NB4 (cell line): ENCODE measurements at regions not wholly inside any gene's neighbourhood (a gene's known extent, or its start where the extent isn't known, plus 50 kb on each side); places are given as distances from the start of the nearest gene placed in this dataset.

Source experiments
- DNase-seq: peaks from one replicate; pipeline ENCODE4 v3.0.0; 2010; ENCODE audit warnings: low read depth
- H3K4me3 ChIP-seq: one replicate; pipeline ENCODE4 v1.5.1; 2011; ENCODE audit warnings: mild to moderate bottlenecking, low read depth, low read length, moderate library complexity
- MYC ChIP-seq: IDR thresholded peaks from 2 replicates; pipeline ENCODE4 v1.6.1; 2011; ENCODE audit warnings: low read depth, low read length
- POLR2A ChIP-seq: IDR thresholded peaks from 2 replicates; pipeline ENCODE4 v1.6.1; 2011; ENCODE audit warnings: mild to moderate bottlenecking; ENCODE audit not compliant: insufficient read length; ENCODE audit errors: extremely low read depth
- TF ChIP-seq, protein P1 (sequence below): IDR thresholded peaks from 2 replicates; pipeline ENCODE4 v1.6.1; 2011; ENCODE audit warnings: low read depth, low read length
- TF ChIP-seq, protein P2 (sequence below): IDR thresholded peaks from one replicate; pipeline ENCODE4 v1.5.1; 2012; ENCODE audit warnings: low read depth, low read length

DNA sequence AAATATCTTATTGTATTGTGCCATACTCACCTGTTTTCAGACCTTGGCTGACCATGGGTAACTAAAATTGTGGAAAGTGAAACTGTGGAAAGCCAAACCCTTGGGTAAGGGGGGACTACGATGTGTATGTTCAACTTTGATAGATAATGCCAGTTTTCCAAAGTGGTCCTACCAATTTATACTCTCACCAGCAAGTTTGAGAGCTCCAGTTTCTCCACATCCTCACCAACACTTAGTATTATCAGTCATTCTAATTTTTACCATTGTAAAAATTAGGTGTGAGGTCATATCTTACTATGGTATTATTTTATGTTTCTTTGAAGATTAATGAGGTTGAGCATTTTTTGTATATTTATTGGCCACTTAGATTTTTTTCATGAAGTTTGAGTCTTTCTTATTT, 346.9 kb upstream of the PODXL start:
- no peak overlapping the region for H3K4me3 ChIP-seq
- TF ChIP-seq MYC (no peak), POLR2A (no peak)
- TF ChIP-seq, protein P1, sequence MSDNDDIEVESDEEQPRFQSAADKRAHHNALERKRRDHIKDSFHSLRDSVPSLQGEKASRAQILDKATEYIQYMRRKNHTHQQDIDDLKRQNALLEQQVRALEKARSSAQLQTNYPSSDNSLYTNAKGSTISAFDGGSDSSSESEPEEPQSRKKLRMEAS, result no peak
- TF ChIP-seq, protein P2, sequence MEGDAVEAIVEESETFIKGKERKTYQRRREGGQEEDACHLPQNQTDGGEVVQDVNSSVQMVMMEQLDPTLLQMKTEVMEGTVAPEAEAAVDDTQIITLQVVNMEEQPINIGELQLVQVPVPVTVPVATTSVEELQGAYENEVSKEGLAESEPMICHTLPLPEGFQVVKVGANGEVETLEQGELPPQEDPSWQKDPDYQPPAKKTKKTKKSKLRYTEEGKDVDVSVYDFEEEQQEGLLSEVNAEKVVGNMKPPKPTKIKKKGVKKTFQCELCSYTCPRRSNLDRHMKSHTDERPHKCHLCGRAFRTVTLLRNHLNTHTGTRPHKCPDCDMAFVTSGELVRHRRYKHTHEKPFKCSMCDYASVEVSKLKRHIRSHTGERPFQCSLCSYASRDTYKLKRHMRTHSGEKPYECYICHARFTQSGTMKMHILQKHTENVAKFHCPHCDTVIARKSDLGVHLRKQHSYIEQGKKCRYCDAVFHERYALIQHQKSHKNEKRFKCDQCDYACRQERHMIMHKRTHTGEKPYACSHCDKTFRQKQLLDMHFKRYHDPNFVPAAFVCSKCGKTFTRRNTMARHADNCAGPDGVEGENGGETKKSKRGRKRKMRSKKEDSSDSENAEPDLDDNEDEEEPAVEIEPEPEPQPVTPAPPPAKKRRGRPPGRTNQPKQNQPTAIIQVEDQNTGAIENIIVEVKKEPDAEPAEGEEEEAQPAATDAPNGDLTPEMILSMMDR, result no peak
- DNase-seq, result no peak

DNA sequence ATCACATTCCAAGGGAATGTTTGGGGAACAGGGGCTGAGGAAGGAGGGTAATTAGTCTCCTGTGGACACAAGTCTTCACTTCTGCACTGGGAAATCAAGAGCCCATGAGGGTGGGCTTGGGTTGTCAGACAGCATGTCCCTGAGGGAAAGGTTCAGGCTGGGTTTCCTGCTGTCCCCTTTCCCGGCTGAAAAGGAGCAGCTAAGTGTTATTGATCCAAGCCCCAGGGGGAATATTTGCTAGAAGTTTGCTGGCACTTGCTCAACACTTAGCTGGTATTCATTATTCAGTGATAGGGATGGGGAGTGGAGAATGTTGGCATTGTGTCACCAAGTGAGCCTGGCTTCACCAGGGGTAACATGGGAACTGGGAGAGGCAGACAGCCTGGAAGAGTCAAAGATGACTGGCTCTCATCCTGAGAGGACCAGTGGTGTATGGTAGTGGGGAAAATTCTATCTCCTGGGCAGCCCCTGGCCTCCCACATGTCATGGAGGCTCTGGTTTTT, 344.4 kb upstream of the PODXL start:
- TF ChIP-seq POLR2A, result no peak
- no peak for TF ChIP-seq MYC
- TF ChIP-seq, protein P2, result no peak
- TF ChIP-seq, protein P1, result no peak
- no peak for DNase-seq
- H3K4me3 ChIP-seq, result no peak overlapping the region

DNA sequence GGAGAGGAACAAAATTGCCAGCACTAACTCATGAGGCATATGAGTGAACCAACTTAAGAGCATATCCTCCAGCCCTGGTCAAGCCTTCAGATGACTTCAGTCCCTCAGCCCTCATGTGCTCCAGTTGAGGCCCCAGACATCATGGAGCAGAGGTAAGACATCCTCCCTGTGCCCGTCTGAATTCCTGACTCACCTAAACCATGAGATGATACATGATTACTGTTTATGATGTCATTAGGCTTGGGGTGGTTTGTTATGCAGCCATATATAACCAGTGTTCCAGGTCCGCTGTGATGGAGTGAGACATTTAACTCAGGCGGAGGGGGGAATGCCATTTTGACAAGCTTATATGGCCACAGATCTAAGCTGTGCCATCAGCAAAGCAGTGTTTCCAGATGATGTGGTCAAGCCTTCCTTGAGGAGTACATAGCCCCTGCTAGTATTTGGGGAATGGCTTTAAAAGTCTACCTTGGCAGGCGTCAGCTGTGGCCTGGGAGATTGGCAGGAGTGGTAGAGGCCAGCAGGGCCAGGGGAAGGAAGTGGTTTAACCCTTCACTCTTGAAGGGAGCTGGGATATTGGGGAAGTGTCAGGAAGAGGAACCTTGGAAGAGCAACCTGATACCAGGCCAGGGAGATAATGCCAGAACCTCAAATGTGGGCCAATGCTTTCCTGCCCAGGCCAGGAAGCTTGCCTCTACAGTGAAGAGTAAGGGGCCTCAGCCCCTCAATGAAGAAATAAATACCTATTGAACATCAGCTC, 343.0 kb upstream of the PODXL start:
- H3K4me3 ChIP-seq, result no peak overlapping the region
- no peak for TF ChIP-seq POLR2A
- no peak for TF ChIP-seq MYC
- TF ChIP-seq, protein P2, result no peak
- TF ChIP-seq, protein P1, result no peak
- no peak for DNase-seq

DNA sequence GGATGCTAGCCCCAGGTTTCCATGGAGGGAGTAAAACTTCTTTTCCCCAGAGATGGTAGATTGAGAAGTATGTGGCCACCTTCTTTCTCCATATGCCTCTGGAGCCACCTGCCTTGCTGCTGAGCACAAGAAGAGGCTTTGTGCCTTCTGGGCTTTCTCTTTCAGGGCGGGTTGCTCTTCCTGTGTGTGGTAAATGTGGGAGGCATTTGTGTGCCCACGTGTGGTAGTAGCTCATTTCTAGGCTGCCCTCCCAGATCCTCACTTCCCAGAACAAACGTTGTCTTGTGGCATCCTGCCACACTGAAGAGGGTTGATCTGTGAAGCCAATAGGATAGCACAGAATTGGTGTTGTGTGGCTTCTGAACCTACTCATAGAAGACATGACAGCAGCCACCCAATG, 342.0 kb upstream of the PODXL start:
- no peak overlapping the region for H3K4me3 ChIP-seq
- TF ChIP-seq, protein P2, result no peak
- TF ChIP-seq, protein P1, result no peak
- no peak for TF ChIP-seq MYC
- TF ChIP-seq POLR2A, result no peak
- peak; percentile 11 for DNase-seq

DNA sequence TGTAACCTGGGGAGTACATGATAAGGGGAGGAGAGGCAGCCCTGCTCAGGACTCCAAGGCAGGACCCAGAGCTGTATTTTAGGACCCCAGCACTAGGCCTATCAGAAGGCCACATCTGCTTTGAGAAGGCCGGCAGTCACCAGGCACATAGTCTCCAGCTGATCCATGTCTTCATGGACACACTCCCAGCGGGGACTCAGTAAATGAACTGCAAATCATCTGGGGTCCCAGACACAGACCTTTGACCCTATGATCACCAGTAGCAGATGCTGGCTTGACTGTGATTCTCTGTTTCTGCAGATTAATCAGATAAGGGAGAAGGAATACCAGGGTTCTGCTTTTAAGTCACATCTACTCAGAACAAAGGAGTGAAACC, 341.4 kb upstream of the PODXL start:
- TF ChIP-seq POLR2A (no peak), MYC (no peak)
- TF ChIP-seq, protein P2, result no peak
- TF ChIP-seq, protein P1, result no peak
- no peak overlapping the region for H3K4me3 ChIP-seq
- DNase-seq, result no peak
